ENCODE measurements at regions not wholly inside any gene's neighbourhood (a gene's known extent, or its start where the extent isn't known, plus 50 kb on each side); places are given as distances from the start of the nearest gene placed in this dataset.

- Histone ChIP-seq H3K4me3 (ENCODE audit: low read length) (no peak overlapping the region), H3K56ac (ENCODE audit: low read length) (no peak overlapping the region), H4K8ac (ENCODE audit: low read depth, low read length) (no peak overlapping the region), H3K27me3 (ENCODE audit: insufficient read depth, low read length, poor library complexity) (no peaks in the 10 kb centered on the region), H3K23ac (ENCODE audit: low read length) (no peak overlapping the region), H2BK5ac (ENCODE audit: low read length) (no peak overlapping the region), H4K5ac (ENCODE audit: low read length) (no peak overlapping the region), H2BK15ac (replicated peaks; ENCODE audit: low read depth) (no peak overlapping the region), H2AK5ac (ENCODE audit: low read length) (no peak overlapping the region), H3K4me2 (ENCODE audit: low read length) (no peak overlapping the region), H3K27ac (ENCODE audit: low read depth, low read length) (no peak overlapping the region), H3K79me2 (ENCODE audit: control insufficient read depth, insufficient read depth, low read length) (no peaks in the 10 kb centered on the region), H3K18ac (ENCODE audit: low read length) (no peak overlapping the region), H3K9ac (ENCODE audit: low read length) (no peak overlapping the region), H3K4me1 (ENCODE audit: control insufficient read depth, low read depth, low read length) (no peaks in the 10 kb centered on the region), H3K36me3 (ENCODE audit: control insufficient read depth, insufficient read depth, low read length) (no peaks in the 10 kb centered on the region), H2BK120ac (ENCODE audit: low read depth, low read length) (no peak overlapping the region), H3K79me1 (ENCODE audit: low read length) (no peaks in the 10 kb centered on the region), H3K4ac (ENCODE audit: low read depth, low read length) (no peak overlapping the region)
- no peak for DNase-seq
Measured at GRCh38 chr14:52142504-52142903, 73.6 kb upstream of the NID2 start.

- H2BK120ac ChIP-seq (ENCODE audit: low read depth, low read length): no peak overlapping the region
- H3K4me2 ChIP-seq (ENCODE audit: low read length): no peak overlapping the region
- H4K5ac ChIP-seq (ENCODE audit: low read length): no peak overlapping the region
- no peak overlapping the region for H2BK15ac ChIP-seq (replicated peaks; ENCODE audit: low read depth)
- no peak overlapping the region for H2AK5ac ChIP-seq (ENCODE audit: low read length)
- no peak overlapping the region for H3K4ac ChIP-seq (ENCODE audit: low read depth, low read length)
- H3K56ac ChIP-seq (ENCODE audit: low read length): no peak overlapping the region
- H3K79me2 ChIP-seq (ENCODE audit: control insufficient read depth, insufficient read depth, low read length): no peaks in the 10 kb centered on the region
- H3K27me3 ChIP-seq (ENCODE audit: insufficient read depth, low read length, poor library complexity): no peaks in the 10 kb centered on the region
- no peak overlapping the region for H4K8ac ChIP-seq (ENCODE audit: low read depth, low read length)
- H3K4me3 ChIP-seq (ENCODE audit: low read length): no peak overlapping the region
- H3K79me1 ChIP-seq (ENCODE audit: low read length): no peaks in the 10 kb centered on the region
- no peaks in the 10 kb centered on the region for H3K36me3 ChIP-seq (ENCODE audit: control insufficient read depth, insufficient read depth, low read length)
- peak; percentile 92 for DNase-seq
- H2BK5ac ChIP-seq (ENCODE audit: low read length): no peak overlapping the region
- WGBS (ENCODE audit: extremely low coverage, insufficient coverage, low lambda C conversion rate): no CpG with 5 or more reads among the region's 13 CpGs
- no peaks in the 10 kb centered on the region for H3K4me1 ChIP-seq (ENCODE audit: control insufficient read depth, low read depth, low read length)
- no peak overlapping the region for H3K18ac ChIP-seq (ENCODE audit: low read length)
- H3K23ac ChIP-seq (ENCODE audit: low read length): no peak overlapping the region
- H3K27ac ChIP-seq (ENCODE audit: low read depth, low read length): no peak overlapping the region
- no peak overlapping the region for H3K9ac ChIP-seq (ENCODE audit: low read length)
Measured at GRCh38 chr14:52131640-52132320, 62.9 kb upstream of the NID2 start.

GRCh38 chr14:52129721-52130120 lies 60.9 kb upstream of the NID2 start:
- Histone ChIP-seq H3K4me2 (ENCODE audit: low read length) (no peak overlapping the region), H2BK5ac (ENCODE audit: low read length) (no peak overlapping the region), H3K23ac (ENCODE audit: low read length) (no peak overlapping the region), H3K27me3 (ENCODE audit: insufficient read depth, low read length, poor library complexity) (no peaks in the 10 kb centered on the region), H2AK5ac (ENCODE audit: low read length) (no peak overlapping the region), H3K79me1 (ENCODE audit: low read length) (no peaks in the 10 kb centered on the region), H4K8ac (ENCODE audit: low read depth, low read length) (no peak overlapping the region), H3K36me3 (ENCODE audit: control insufficient read depth, insufficient read depth, low read length) (no peaks in the 10 kb centered on the region), H3K4ac (ENCODE audit: low read depth, low read length) (no peak overlapping the region), H3K9ac (ENCODE audit: low read length) (no peak overlapping the region), H2BK15ac (replicated peaks; ENCODE audit: low read depth) (no peak overlapping the region), H4K5ac (ENCODE audit: low read length) (no peak overlapping the region), H3K18ac (ENCODE audit: low read length) (no peak overlapping the region), H3K56ac (ENCODE audit: low read length) (no peak overlapping the region), H3K27ac (ENCODE audit: low read depth, low read length) (no peak overlapping the region), H2BK120ac (ENCODE audit: low read depth, low read length) (no peak overlapping the region), H3K79me2 (ENCODE audit: control insufficient read depth, insufficient read depth, low read length) (no peaks in the 10 kb centered on the region), H3K4me3 (ENCODE audit: low read length) (no peak overlapping the region), H3K4me1 (ENCODE audit: control insufficient read depth, low read depth, low read length) (no peaks in the 10 kb centered on the region)
- no CpG with 5 or more reads among the region's 3 CpGs for WGBS (ENCODE audit: extremely low coverage, insufficient coverage, low lambda C conversion rate)
- DNase-seq: no peak

DNA sequence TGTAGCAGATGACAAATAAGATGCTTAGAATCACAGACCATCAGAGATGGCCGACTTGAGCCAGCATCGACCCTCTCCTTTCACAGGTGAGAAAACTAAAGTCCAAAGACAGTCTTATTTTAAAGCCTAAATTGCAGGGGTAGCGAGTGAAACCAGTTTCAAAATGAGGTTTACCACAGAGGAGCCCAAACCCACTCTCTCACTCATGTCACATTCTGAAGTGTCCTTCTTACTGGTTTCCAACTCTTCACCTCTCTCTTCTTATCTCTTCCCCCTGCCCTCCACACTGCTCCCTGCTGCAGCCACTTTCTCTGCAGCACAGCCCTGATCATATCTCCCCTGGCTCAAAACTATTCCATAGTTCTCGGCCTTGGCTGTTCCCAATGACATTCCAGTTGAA lies 57.0 kb upstream of the NID2 start:
- no peaks in the 10 kb centered on the region for H3K27me3 ChIP-seq (ENCODE audit: insufficient read depth, low read length, poor library complexity)
- H2BK15ac ChIP-seq (replicated peaks; ENCODE audit: low read depth): no peak overlapping the region
- no peak overlapping the region for H2BK120ac ChIP-seq (ENCODE audit: low read depth, low read length)
- no peak overlapping the region for H3K56ac ChIP-seq (ENCODE audit: low read length)
- no peak overlapping the region for H4K5ac ChIP-seq (ENCODE audit: low read length)
- H3K79me2 ChIP-seq (ENCODE audit: control insufficient read depth, insufficient read depth, low read length): no peaks in the 10 kb centered on the region
- no peak overlapping the region for H2AK5ac ChIP-seq (ENCODE audit: low read length)
- H3K27ac ChIP-seq (ENCODE audit: low read depth, low read length): no peak overlapping the region
- peak; percentile 13 for DNase-seq
- no peak overlapping the region for H2BK5ac ChIP-seq (ENCODE audit: low read length)
- no peaks in the 10 kb centered on the region for H3K36me3 ChIP-seq (ENCODE audit: control insufficient read depth, insufficient read depth, low read length)
- no CpG with 5 or more reads among the region's 4 CpGs for WGBS (ENCODE audit: extremely low coverage, insufficient coverage, low lambda C conversion rate)
- no peak overlapping the region for H3K18ac ChIP-seq (ENCODE audit: low read length)
- no peak overlapping the region for H3K9ac ChIP-seq (ENCODE audit: low read length)
- no peak overlapping the region for H3K4me2 ChIP-seq (ENCODE audit: low read length)
- H3K4me1 ChIP-seq (ENCODE audit: control insufficient read depth, low read depth, low read length): no peaks in the 10 kb centered on the region
- no peaks in the 10 kb centered on the region for H3K79me1 ChIP-seq (ENCODE audit: low read length)
- H3K4ac ChIP-seq (ENCODE audit: low read depth, low read length): no peak overlapping the region
- no peak overlapping the region for H3K23ac ChIP-seq (ENCODE audit: low read length)
- H3K4me3 ChIP-seq (ENCODE audit: low read length): no peak overlapping the region
- H4K8ac ChIP-seq (ENCODE audit: low read depth, low read length): no peak overlapping the region

GRCh38 chr14:52124791-52125684 lies 56.2 kb upstream of the NID2 start:
- Histone ChIP-seq H4K8ac (ENCODE audit: low read depth, low read length) (no peak overlapping the region), H3K27ac (ENCODE audit: low read depth, low read length) (no peak overlapping the region), H2BK120ac (ENCODE audit: low read depth, low read length) (no peak overlapping the region), H2BK5ac (ENCODE audit: low read length) (no peak overlapping the region), H2BK15ac (replicated peaks; ENCODE audit: low read depth) (no peak overlapping the region), H3K9ac (ENCODE audit: low read length) (no peak overlapping the region), H3K4me1 (ENCODE audit: control insufficient read depth, low read depth, low read length) (no peaks in the 10 kb centered on the region), H3K23ac (ENCODE audit: low read length) (no peak overlapping the region), H3K4me3 (ENCODE audit: low read length) (no peak overlapping the region), H3K36me3 (ENCODE audit: control insufficient read depth, insufficient read depth, low read length) (no peaks in the 10 kb centered on the region), H3K4ac (ENCODE audit: low read depth, low read length) (no peak overlapping the region), H3K79me2 (ENCODE audit: control insufficient read depth, insufficient read depth, low read length) (no peaks in the 10 kb centered on the region), H3K27me3 (ENCODE audit: insufficient read depth, low read length, poor library complexity) (no peaks in the 10 kb centered on the region), H3K4me2 (ENCODE audit: low read length) (no peak overlapping the region), H3K56ac (ENCODE audit: low read length) (no peak overlapping the region), H4K5ac (ENCODE audit: low read length) (no peak overlapping the region), H3K18ac (ENCODE audit: low read length) (peak overlapping the region; percentile 68), H2AK5ac (ENCODE audit: low read length) (no peak overlapping the region), H3K79me1 (ENCODE audit: low read length) (no peaks in the 10 kb centered on the region)
- DNase-seq: peak; percentile 79
- no CpG with 5 or more reads among the region's 7 CpGs for WGBS (ENCODE audit: extremely low coverage, insufficient coverage, low lambda C conversion rate)

Measured in mesendoderm (in vitro differentiated cells).